Pancreas (tissue), 10 donors: ENCODE measurements at regions not wholly inside any gene's neighbourhood (a gene's known extent, or its start where the extent isn't known, plus 50 kb on each side); places are given as distances from the start of the nearest gene placed in this dataset.

Source experiments
- ATAC-seq, 4 donors: fragments of 200-7000 bp; cut with Tn5 transposase; one replicate each; pipeline versions ENCODE4 v1.8.0 to v1.9.1; 2020; ENCODE audit warnings: mild to moderate bottlenecking in 4 of 4, moderate library complexity in 4 of 4
- DNase-seq, 6 donors: peaks; one replicate each; pipeline ENCODE4 v3.0.0-alpha.2; 2020
- FAIRE-seq: peaks from 2 replicates; lab custom pipeline; 2012; peaks lifted over from hg19 to GRCh38; lab: Jason Lieb, UNC
- H3K27ac ChIP-seq, 4 donors: fragments of 200-600 bp; sonication (generic); 1 replicate in 3 of 4; 2 replicates in 1 of 4; pipeline versions ENCODE4 v1.5.0 to v1.8.0; 2020
- H3K27me3 ChIP-seq, 4 donors: fragments of 200-600 bp; one replicate each; pipeline ENCODE4 v1.8.0; 2021
- H3K36me3 ChIP-seq, 3 donors: fragments of 200-600 bp; sonication (generic) in 1 of 3; one replicate each; pipeline versions ENCODE4 v1.5.0 to v1.8.0; 2020 to 2021
- H3K4me1 ChIP-seq, 3 donors: fragments of 200-600 bp; one replicate each; pipeline ENCODE4 v1.8.0; 2021
- H3K4me3 ChIP-seq, 4 donors: fragments of 200-600 bp; sonication (generic) in 2 of 4; one replicate each; pipeline versions ENCODE4 v1.5.0 to v1.8.0; 2020 to 2021
- H3K9me3 ChIP-seq, 4 donors: fragments of 200-600 bp; one replicate each; pipeline ENCODE4 v1.8.0; 2021
- WGBS, 2 donors: extraction: QIAGEN DNeasy Blood & Tissue Kit; methylation state at CpG; one replicate each; pipeline ENCODE4 v1.1.7; 2013; 5-methylcytosine and 5-hydroxymethylcytosine counted together
- intact Hi-C, 3 donors: fragments of 100-400 bp; cut with DNase I; formaldehyde crosslinking; loops; one replicate each; pipeline versions ENCODE4 v1.11.1 to v1.14.2; 2022
- TF ChIP-seq, protein P1 (sequence below), 4 donors: fragments of 200-600 bp; sonication (generic) in 3 of 4; IDR thresholded peaks; one replicate each; pipeline versions ENCODE4 v1.5.0 to v1.8.0; 2021; ENCODE audit warnings: antibody characterized with exemption in 4 of 4
- donor health status: healthy with polysubstance abuse.
- donor health status: DM: no; HTN: no; CAD: no; lungs with moderate emphysema.
- donor health status: DM: no; HTN: no; CAD: no.
- donor health status: control.
- donor health status: control.
- donor health status: Bipolar disorder and iron deficiency.
- donor health status: DM: yes; HTN: yes; CAD: no.
- donor health status: DM: no; HTN: no; CAD: no.
- donor health status: DM: no; HTN: no; CAD: no.
- donor health status: DM: yes; HTN: yes; CAD: no.

DNA sequence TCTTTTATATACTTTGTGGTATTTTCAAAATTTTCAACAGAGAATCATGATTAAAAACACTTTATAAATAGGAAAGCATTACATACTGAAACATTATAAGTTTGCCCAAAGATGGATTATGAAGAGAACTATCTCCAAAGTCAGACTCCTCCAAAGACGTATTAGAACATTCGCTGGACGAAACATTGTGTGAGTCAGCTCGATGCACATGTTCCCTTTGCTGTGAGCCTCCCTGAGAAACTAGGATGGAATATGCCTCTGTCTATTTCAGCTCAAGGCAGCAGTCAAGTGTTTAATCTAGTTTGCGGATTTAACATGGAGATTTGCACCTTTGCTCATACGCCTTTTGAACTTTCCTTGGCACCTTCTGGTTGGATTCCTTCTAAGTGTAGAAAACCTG, 92.2 kb upstream of the NCKAP5 start:
- H3K27ac ChIP-seq = no peak overlapping the region
- intact Hi-C loops = no loop called here
- no peak for DNase-seq
- 74 to 78% methylated on average over 6 of the region's 6 CpGs for WGBS, 2 donors
- no peak overlapping the region for H3K4me3 ChIP-seq
- no peaks in the 10 kb centered on the region for H3K9me3 ChIP-seq
- TF ChIP-seq, protein P1, sequence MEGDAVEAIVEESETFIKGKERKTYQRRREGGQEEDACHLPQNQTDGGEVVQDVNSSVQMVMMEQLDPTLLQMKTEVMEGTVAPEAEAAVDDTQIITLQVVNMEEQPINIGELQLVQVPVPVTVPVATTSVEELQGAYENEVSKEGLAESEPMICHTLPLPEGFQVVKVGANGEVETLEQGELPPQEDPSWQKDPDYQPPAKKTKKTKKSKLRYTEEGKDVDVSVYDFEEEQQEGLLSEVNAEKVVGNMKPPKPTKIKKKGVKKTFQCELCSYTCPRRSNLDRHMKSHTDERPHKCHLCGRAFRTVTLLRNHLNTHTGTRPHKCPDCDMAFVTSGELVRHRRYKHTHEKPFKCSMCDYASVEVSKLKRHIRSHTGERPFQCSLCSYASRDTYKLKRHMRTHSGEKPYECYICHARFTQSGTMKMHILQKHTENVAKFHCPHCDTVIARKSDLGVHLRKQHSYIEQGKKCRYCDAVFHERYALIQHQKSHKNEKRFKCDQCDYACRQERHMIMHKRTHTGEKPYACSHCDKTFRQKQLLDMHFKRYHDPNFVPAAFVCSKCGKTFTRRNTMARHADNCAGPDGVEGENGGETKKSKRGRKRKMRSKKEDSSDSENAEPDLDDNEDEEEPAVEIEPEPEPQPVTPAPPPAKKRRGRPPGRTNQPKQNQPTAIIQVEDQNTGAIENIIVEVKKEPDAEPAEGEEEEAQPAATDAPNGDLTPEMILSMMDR (IDR thresholded peaks at IDR 0.05) = no peak
- ATAC-seq = no peak
- no peaks in the 10 kb centered on the region for H3K36me3 ChIP-seq
- no peaks in the 10 kb centered on the region for H3K4me1 ChIP-seq
- no peak for FAIRE-seq
- no peaks in the 10 kb centered on the region for H3K27me3 ChIP-seq

DNA sequence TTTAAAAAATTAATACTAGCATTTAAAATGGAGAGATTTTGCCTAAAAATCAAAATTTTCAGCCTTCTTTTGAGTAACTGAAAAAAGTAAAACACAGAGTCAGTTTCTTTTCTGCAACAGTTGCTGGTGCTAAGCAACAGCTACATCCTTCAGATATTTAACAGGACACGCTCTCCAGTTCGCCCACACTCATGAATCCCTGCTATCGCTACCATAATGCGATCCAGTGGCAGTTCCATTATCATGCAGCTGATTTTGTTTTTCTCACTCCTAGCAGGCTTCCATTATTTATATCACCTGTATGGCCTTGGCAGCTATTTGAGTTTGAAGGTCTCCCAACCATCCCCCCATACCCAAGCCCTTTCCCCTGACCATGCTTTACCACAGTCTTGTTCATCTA, 93.1 kb upstream of the NCKAP5 start:
- WGBS, 2 donors = 40 to 56% methylated on average over 4 of the region's 4 CpGs
- ATAC-seq (no peak), FAIRE-seq (no peak), DNase-seq (no peak)
- TF ChIP-seq, protein P1 (IDR thresholded peaks at IDR 0.05) = no peak
- intact Hi-C loops = no loop called here
- H3K9me3 ChIP-seq = no peaks in the 10 kb centered on the region
- no peaks in the 10 kb centered on the region for H3K27me3 ChIP-seq
- no peak overlapping the region for H3K27ac ChIP-seq
- no peak overlapping the region for H3K4me3 ChIP-seq
- H3K4me1 ChIP-seq = no peaks in the 10 kb centered on the region
- no peaks in the 10 kb centered on the region for H3K36me3 ChIP-seq

DNA sequence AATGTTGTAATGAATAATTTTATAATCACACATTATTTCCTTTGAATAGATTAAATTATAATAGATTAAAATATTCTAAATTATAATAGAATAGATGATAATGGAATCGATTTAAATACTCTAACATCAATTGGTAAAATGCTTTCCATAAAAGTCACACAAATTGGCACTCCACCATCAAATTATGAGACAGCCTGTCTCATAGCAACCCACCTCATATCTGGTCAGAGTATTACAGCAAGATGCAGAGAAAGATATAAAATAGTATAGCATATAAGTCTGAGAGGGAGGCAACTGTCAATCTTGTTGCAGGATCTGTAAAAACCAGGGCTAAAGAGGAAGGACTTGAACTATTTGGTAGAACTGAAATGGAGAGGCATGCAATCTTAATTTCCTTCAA, 98.4 kb upstream of the NCKAP5 start:
- no peak for FAIRE-seq
- no peak overlapping the region for H3K4me3 ChIP-seq
- no peak for ATAC-seq
- intact Hi-C loops = no loop called here
- H3K4me1 ChIP-seq = no peaks in the 10 kb centered on the region
- WGBS, 2 donors = 57 to 74% methylated on average over 1 of the region's 1 CpG
- H3K27me3 ChIP-seq = no peaks in the 10 kb centered on the region
- TF ChIP-seq, protein P1 (IDR thresholded peaks at IDR 0.05) = no peak
- H3K9me3 ChIP-seq = no peaks in the 10 kb centered on the region
- H3K27ac ChIP-seq = no peak overlapping the region
- DNase-seq = no peak
- no peaks in the 10 kb centered on the region for H3K36me3 ChIP-seq

DNA sequence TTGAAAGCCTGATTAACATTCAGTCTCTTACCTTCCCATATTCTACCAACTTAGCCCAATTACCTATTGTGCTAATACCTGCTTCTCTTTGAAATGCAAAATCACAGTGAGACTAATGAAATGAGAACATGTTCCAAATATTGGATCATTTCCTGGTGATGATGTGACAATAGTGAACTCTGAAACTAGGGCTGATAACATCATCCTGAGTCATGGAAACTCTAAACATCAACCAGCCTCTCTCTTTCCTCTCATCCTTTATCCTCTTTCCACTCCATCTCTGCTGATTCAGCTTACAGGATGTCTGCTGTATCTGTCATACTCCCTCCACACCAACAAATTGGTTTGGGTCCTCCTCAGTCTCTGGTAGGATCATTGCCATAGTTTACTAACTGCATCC, 98.8 kb upstream of the NCKAP5 start:
- no peak for ATAC-seq
- Histone ChIP-seq H3K4me1 (no peaks in the 10 kb centered on the region), H3K27me3 (no peaks in the 10 kb centered on the region), H3K27ac (no peak overlapping the region), H3K36me3 (no peaks in the 10 kb centered on the region), H3K4me3 (no peak overlapping the region), H3K9me3 (no peaks in the 10 kb centered on the region)
- TF ChIP-seq, protein P1 (IDR thresholded peaks at IDR 0.05) = no peak
- DNase-seq = no peak
- FAIRE-seq = no peak
- intact Hi-C loops = no loop called here

DNA sequence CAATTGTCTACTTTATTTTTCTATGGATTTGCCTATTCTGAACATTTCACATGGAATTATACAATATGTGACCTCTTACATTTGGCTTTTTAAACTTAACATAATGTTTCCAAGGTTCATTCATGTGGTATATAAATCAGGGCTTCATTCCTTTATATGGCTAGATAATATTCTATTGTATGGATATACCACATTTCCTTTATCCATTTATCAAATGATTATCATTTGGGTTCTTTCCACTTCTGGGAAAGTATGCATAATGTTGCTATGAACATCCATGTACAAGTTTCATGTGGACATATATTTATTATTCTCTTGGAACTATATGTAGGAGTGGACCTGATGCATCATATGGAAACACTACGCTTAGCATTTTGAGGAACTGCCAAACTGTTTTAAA, 99.7 kb upstream of the NCKAP5 start:
- 86 to 89% methylated on average over 1 of the region's 1 CpG for WGBS, 2 donors
- Histone ChIP-seq H3K4me3 (no peak overlapping the region), H3K9me3 (no peaks in the 10 kb centered on the region), H3K4me1 (no peaks in the 10 kb centered on the region), H3K36me3 (no peaks in the 10 kb centered on the region), H3K27ac (no peak overlapping the region), H3K27me3 (no peaks in the 10 kb centered on the region)
- intact Hi-C loops = no loop called here
- DNase-seq (no peak), ATAC-seq (no peak), FAIRE-seq (no peak)
- TF ChIP-seq, protein P1 (IDR thresholded peaks at IDR 0.05) = no peak
